Activated T-helper 2 cell treated with anti-CD3 and anti-CD28 coated beads, Interferon-gamma antibody, Interleukin-2, Interleukin-4, amounts not matched to agents 10 μg/mL and 5 μg/mL and 100 μg/mL, durations not matched to agents 14 hours and 24 hours and 36 hours (primary cell): ENCODE measurements at regions not wholly inside any gene's neighbourhood (a gene's known extent, or its start where the extent isn't known, plus 50 kb on each side); places are given as distances from the start of the nearest gene placed in this dataset.
A peak's percentile ranks its signal among the peaks of the same experiment; 100 is the strongest.
"Not testable (repeated sequence)": the region's sequence is repeated elsewhere in the genome, so short reads cannot be mapped to it uniquely, and the experiment has no call there.

Experiments
- DNase-seq: peaks from one replicate; pipeline ENCODE4 v3.0.0; 2021; ENCODE audit warnings: low spot score
- H3K27ac Mint-ChIP-seq: one replicate; pipeline ENCODE4 v1.8.0; 2021; ENCODE audit warnings: mixed read lengths
- H3K27me3 Mint-ChIP-seq: one replicate; pipeline ENCODE4 v1.8.0; 2021; ENCODE audit warnings: low read depth, mixed read lengths
- H3K36me3 Mint-ChIP-seq: one replicate; pipeline ENCODE4 v1.8.0; 2021; ENCODE audit warnings: low read depth, mixed read lengths
- H3K4me1 Mint-ChIP-seq: one replicate; pipeline ENCODE4 v1.8.0; 2021; ENCODE audit warnings: low read depth, mixed read lengths
- H3K4me3 Mint-ChIP-seq: one replicate; pipeline ENCODE4 v1.8.0; 2021; ENCODE audit warnings: low read depth, mild to moderate bottlenecking, moderate library complexity, mixed read lengths
- H3K9me3 Mint-ChIP-seq: one replicate; pipeline ENCODE4 v1.8.0; 2021; ENCODE audit warnings: mixed read lengths
- intact Hi-C: fragments of 100-400 bp; cut with micrococcal nuclease; formaldehyde crosslinking; loops from one replicate; pipeline ENCODE4 v1.15.1; 2023

GRCh38 chr10:114748241-114748640, 73.3 kb upstream of the FHIP2A start:
- Mint-ChIP-seq H3K4me1 (no peaks in the 10 kb centered on the region), H3K36me3 (no peaks in the 10 kb centered on the region), H3K4me3 (no peak overlapping the region), H3K9me3 (no peaks in the 10 kb centered on the region), H3K27ac (no peak overlapping the region), H3K27me3 (peaks cover 35% of the 10 kb centered on the region)
- no peak for DNase-seq
- intact Hi-C loops = no loop called here

DNA sequence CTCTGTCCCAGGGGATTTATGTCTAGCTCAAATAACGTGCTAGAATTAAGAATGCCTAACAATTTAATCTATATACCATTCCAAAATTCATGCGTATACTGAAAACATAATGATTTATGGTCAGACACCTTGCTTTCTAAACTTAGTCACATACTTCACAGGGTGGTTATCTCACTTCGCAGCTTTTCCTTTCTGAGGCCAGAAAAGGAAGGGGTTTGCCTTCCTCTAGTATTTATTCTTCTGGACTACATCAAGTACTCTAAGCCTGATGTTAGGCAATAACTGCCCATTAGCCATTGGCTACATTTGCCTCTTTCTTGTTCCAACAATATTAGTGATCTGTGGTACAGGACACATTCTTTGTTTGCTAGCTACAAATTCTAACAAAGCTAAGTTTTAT, 72.6 kb upstream of the FHIP2A start:
- Mint-ChIP-seq H3K36me3 (no peaks in the 10 kb centered on the region), H3K9me3 (no peaks in the 10 kb centered on the region), H3K4me1 (no peaks in the 10 kb centered on the region), H3K4me3 (no peak overlapping the region), H3K27ac (no peak overlapping the region), H3K27me3 (peaks cover 33% of the 10 kb centered on the region)
- no peak for DNase-seq
- intact Hi-C loops = no loop called here

DNA sequence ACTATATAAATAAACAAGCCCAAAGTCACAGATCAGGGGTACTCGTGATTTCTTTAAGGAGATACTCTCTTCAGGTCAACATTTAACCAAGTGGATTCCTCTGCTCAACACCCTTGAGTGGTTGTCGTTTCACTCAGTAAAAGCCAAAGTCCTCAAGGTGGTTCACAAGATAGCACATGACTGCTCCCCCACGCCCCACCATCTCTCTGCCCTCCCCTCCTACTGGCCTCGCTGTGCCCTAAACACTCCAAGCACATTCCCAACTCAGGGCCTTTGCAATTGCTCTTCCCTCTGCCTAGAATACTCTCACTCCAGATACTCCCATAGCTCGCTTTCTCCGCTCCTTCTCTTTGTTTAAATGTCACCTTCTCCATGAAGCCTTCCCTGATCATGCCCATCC, 72.1 kb upstream of the FHIP2A start:
- Mint-ChIP-seq H3K4me3 (no peak overlapping the region), H3K36me3 (no peaks in the 10 kb centered on the region), H3K27me3 (peaks cover 35% of the 10 kb centered on the region), H3K27ac (no peak overlapping the region), H3K9me3 (no peaks in the 10 kb centered on the region), H3K4me1 (no peaks in the 10 kb centered on the region)
- no peak for DNase-seq
- intact Hi-C loops = no loop called here

GRCh38 chr10:114751856-114752255, 69.7 kb upstream of the FHIP2A start:
- no peak for DNase-seq

GRCh38 chr10:114752570-114752969, 69.0 kb upstream of the FHIP2A start:
- DNase-seq, H3K27ac Mint-ChIP-seq, H3K9me3 Mint-ChIP-seq, H3K4me3 Mint-ChIP-seq, intact Hi-C loops, H3K36me3 Mint-ChIP-seq, H3K4me1 Mint-ChIP-seq: not testable (repeated sequence)
- H3K27me3 Mint-ChIP-seq = peaks cover 23% of the 10 kb centered on the region

More at GRCh38 chr10:114751856-114752255, 69.7 kb upstream of the FHIP2A start:
- Mint-ChIP-seq H3K36me3 (no peaks in the 10 kb centered on the region), H3K9me3 (no peaks in the 10 kb centered on the region), H3K4me3 (no peak overlapping the region), H3K27ac (no peak overlapping the region), H3K27me3 (peaks cover 27% of the 10 kb centered on the region), H3K4me1 (no peaks in the 10 kb centered on the region)
- intact Hi-C loops = no loop called here

GRCh38 chr10:114753126-114753525, 68.5 kb upstream of the FHIP2A start:
- Mint-ChIP-seq H3K9me3 (no peaks in the 10 kb centered on the region), H3K36me3 (no peaks in the 10 kb centered on the region), H3K4me1 (no peaks in the 10 kb centered on the region), H3K27ac (no peak overlapping the region), H3K27me3 (peaks cover 23% of the 10 kb centered on the region), H3K4me3 (no peak overlapping the region)
- intact Hi-C loops = no loop called here
- no peak for DNase-seq

DNA sequence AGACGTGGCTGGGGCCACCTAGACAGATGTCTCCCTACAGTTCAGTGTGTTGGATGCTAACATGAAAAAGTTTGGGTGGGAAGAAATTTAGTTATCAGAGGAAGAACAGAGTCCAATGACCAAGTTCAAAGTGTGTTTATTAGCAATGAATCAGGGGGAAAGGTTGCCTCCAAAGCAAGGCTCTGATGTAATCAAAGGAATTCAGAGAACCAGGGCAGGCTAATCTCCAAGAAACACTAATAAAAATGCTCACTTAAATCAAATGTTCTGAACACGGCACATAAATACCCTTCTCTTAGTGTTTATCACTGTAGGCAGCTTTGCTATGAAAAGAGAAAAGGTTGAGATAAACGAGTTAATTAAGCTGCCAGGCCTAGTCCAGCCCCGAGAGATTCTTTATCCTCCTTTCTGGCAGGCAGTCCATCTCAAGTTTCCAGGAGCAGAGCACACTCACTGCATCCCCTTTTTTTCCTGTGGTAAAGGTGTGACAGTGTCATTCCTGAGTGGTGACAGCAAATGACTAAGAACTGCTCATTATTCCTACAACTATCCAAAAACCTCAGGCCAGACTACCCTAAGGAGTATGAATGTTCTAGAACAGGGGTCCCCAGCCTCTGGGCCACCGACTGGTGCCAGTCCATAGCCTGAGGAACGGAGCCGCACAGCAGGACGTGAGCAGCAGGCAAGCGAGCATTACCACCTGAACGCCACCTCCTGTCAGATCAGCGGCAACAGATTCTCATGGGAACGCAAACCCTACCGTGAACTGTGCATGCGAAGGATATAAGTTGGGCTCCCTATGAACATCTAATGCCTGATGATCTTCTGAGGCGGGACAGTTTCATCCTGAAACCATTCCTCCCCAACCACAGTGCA, 66.9 kb upstream of the FHIP2A start:
- Mint-ChIP-seq H3K9me3 (no peaks in the 10 kb centered on the region), H3K27me3 (peaks cover 17% of the 10 kb centered on the region), H3K36me3 (no peaks in the 10 kb centered on the region), H3K4me1 (no peaks in the 10 kb centered on the region), H3K27ac (no peak overlapping the region), H3K4me3 (no peak overlapping the region)
- intact Hi-C loops = no loop called here
- no peak for DNase-seq

GRCh38 chr10:114755537-114755936, 66.0 kb upstream of the FHIP2A start:
- H3K4me1 Mint-ChIP-seq = no peaks in the 10 kb centered on the region
- no peak overlapping the region for H3K27ac Mint-ChIP-seq
- no peaks in the 10 kb centered on the region for H3K9me3 Mint-ChIP-seq
- DNase-seq = no peak
- H3K27me3 Mint-ChIP-seq = peaks cover 17% of the 10 kb centered on the region
- intact Hi-C loops = no loop called here
- H3K4me3 Mint-ChIP-seq = no peak overlapping the region
- H3K36me3 Mint-ChIP-seq = no peaks in the 10 kb centered on the region

- no peak for DNase-seq
- Mint-ChIP-seq H3K27me3 (peaks cover 33% of the 10 kb centered on the region), H3K9me3 (no peaks in the 10 kb centered on the region), H3K36me3 (no peaks in the 10 kb centered on the region), H3K4me3 (no peak overlapping the region), H3K27ac (no peak overlapping the region), H3K4me1 (no peaks in the 10 kb centered on the region)
- intact Hi-C loops = no loop called here
Measured at GRCh38 chr10:114758331-114758730, 63.2 kb upstream of the FHIP2A start.

DNA sequence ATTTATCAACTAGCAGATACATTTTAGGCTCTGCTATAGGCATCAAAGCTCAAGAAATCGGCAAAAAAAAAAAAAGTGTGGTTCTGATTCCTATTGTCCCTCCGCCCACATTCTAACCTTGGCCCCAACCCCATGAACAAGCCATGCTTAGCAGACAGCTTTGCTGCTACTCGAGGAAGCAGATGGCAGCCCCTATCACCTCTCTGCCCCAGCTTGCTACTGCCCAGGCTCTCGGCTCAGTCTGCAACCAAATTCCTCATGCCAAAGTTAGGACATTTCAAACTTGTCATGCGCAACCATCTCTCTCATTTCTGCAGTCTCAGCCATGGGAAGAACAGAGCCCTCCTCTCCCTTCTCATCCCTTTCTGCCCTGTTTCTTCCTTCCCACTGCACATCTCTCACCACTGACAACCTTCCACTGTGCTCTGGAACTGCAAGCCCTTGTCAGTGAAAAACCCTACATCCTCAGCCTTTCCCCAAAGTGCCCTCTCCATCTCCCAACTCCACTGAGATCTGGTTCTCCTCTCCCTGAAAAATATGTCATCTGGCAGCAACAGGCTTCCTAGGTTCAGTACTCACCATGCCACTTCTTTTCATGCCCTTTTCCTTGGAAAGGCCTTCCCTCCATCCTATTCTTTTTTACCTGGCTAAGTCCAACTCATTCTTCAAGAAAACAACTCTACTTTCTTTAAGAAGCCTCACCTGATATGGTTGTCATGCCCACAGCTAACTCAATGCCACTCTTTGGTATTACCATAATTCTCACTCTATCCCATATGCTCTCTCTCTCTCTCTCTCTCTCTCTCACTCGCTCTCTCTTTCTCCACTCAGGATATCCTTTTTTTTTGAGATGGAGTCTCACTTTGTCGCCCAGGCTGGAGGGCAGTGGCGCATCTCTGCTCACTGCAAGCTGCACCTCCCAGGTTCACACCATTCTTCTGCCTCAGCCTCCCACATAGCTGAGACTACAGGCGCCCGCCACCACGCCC, 60.1 kb upstream of the FHIP2A start:
- intact Hi-C loops = no loop called here
- no peaks in the 10 kb centered on the region for H3K9me3 Mint-ChIP-seq
- H3K36me3 Mint-ChIP-seq = no peaks in the 10 kb centered on the region
- H3K4me1 Mint-ChIP-seq = no peaks in the 10 kb centered on the region
- DNase-seq = no peak
- no peak overlapping the region for H3K27ac Mint-ChIP-seq
- H3K27me3 Mint-ChIP-seq = peaks cover 36% of the 10 kb centered on the region
- H3K4me3 Mint-ChIP-seq = no peak overlapping the region

GRCh38 chr10:114762811-114763210, 58.8 kb upstream of the FHIP2A start:
- no peak overlapping the region for H3K27ac Mint-ChIP-seq
- no peaks in the 10 kb centered on the region for H3K36me3 Mint-ChIP-seq
- intact Hi-C loops = no loop called here
- H3K27me3 Mint-ChIP-seq = peaks cover 45% of the 10 kb centered on the region
- no peak overlapping the region for H3K4me3 Mint-ChIP-seq
- H3K4me1 Mint-ChIP-seq = peaks cover 3% of the 10 kb centered on the region
- no peak for DNase-seq
- H3K9me3 Mint-ChIP-seq = no peaks in the 10 kb centered on the region

- Mint-ChIP-seq H3K27ac (no peak overlapping the region), H3K36me3 (no peaks in the 10 kb centered on the region), H3K4me3 (no peak overlapping the region), H3K27me3 (peaks cover 54% of the 10 kb centered on the region), H3K9me3 (no peaks in the 10 kb centered on the region), H3K4me1 (peaks cover 3% of the 10 kb centered on the region)
- intact Hi-C loops = no loop called here
- no peak for DNase-seq
Measured at GRCh38 chr10:114764656-114765055, 56.9 kb upstream of the FHIP2A start.

- Mint-ChIP-seq H3K36me3 (no peaks in the 10 kb centered on the region), H3K4me3 (peak overlapping the region; percentile 22), H3K9me3 (no peaks in the 10 kb centered on the region), H3K4me1 (peaks cover 5% of the 10 kb centered on the region), H3K27me3 (peaks cover 49% of the 10 kb centered on the region), H3K27ac (no peak overlapping the region)
- no peak for DNase-seq
- intact Hi-C loops = no loop called here
Measured at GRCh38 chr10:114766470-114766869, 55.1 kb upstream of the FHIP2A start.
